ENCODE measurements at regions not wholly inside any gene's neighbourhood (a gene's known extent, or its start where the extent isn't known, plus 50 kb on each side); places are given as distances from the start of the nearest gene placed in this dataset.
"Not testable (repeated sequence)": the region's sequence is repeated elsewhere in the genome, so short reads cannot be mapped to it uniquely, and the experiment has no call there.

GRCh38 chr14:27605282-27605681 is 1007.4 kb upstream of the NOVA1 start:
- 37 to 61% (median 56%) methylated on average over 3 of the region's 3 CpGs for WGBS, 3 donors
- Histone ChIP-seq H3K36me3 (ENCODE audit: control insufficient read depth in 3 of 3, insufficient read depth in 2 of 3, low read depth in 1 of 3, low read length in 3 of 3) (no peaks in the 10 kb centered on the region), H3K4me1 (ENCODE audit: control insufficient read depth in 3 of 3, insufficient read depth in 2 of 3, low read depth in 1 of 3, low read length in 2 of 3) (no peaks in the 10 kb centered on the region), H3K9me3 (ENCODE audit: control insufficient read depth in 2 of 2, insufficient read depth in 1 of 2, low read depth in 1 of 2, low read length in 1 of 2) (peaks cover 0 to 2% of the 10 kb centered on the region in 2 donors), H3K27ac (ENCODE audit: low read depth in 1 of 3, low read length in 2 of 3) (no peak overlapping the region), H3K4me3 (ENCODE audit: low read depth in 1 of 3, low read length in 3 of 3) (no peak overlapping the region), H3K27me3 (ENCODE audit: control insufficient read depth in 3 of 3, insufficient read depth in 3 of 3, low read length in 3 of 3) (no peaks in the 10 kb centered on the region)
- no peak for FAIRE-seq
- DNase-seq: no peak

GRCh38 chr14:27608377-27608776 is 1010.5 kb upstream of the NOVA1 start:
- Histone ChIP-seq H3K27ac (ENCODE audit: low read depth in 1 of 3, low read length in 2 of 3) (no peak overlapping the region), H3K4me1 (ENCODE audit: control insufficient read depth in 3 of 3, insufficient read depth in 2 of 3, low read depth in 1 of 3, low read length in 2 of 3) (no peaks in the 10 kb centered on the region), H3K36me3 (ENCODE audit: control insufficient read depth in 3 of 3, insufficient read depth in 2 of 3, low read depth in 1 of 3, low read length in 3 of 3) (no peaks in the 10 kb centered on the region), H3K27me3 (ENCODE audit: control insufficient read depth in 3 of 3, insufficient read depth in 3 of 3, low read length in 3 of 3) (no peaks in the 10 kb centered on the region), H3K9me3 (ENCODE audit: control insufficient read depth in 2 of 2, insufficient read depth in 1 of 2, low read depth in 1 of 2, low read length in 1 of 2) (no peaks in the 10 kb centered on the region), H3K4me3 (ENCODE audit: low read depth in 1 of 3, low read length in 3 of 3) (no peak overlapping the region)
- 83 to 91% (median 86%) methylated on average over 3 of the region's 3 CpGs for WGBS, 3 donors
- DNase-seq (no peak), FAIRE-seq (no peak)

DNA sequence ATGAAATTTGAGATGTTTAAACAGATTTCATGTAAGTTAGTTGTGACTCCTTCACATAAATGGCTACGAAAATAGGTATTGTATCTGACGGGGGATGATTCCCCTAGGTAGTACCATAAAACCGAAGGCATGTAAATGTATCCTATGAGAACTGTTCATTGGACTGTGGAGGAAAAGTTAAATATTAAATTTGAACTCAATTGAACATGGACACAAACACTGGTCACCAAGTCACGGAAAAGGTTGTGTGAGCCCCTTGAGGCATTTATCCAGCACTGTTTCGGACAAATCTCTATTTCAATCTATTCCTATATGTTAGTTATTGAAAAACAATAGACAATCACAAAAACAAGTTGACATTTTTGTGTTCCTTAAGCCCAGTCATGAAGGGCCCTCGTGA is 1014.3 kb upstream of the NOVA1 start:
- H3K36me3 ChIP-seq (ENCODE audit: control insufficient read depth in 3 of 3, insufficient read depth in 2 of 3, low read depth in 1 of 3, low read length in 3 of 3): no peaks in the 10 kb centered on the region
- no peak overlapping the region for H3K4me3 ChIP-seq (ENCODE audit: low read depth in 1 of 3, low read length in 3 of 3)
- no peaks in the 10 kb centered on the region for H3K27me3 ChIP-seq (ENCODE audit: control insufficient read depth in 3 of 3, insufficient read depth in 3 of 3, low read length in 3 of 3)
- no peaks in the 10 kb centered on the region for H3K9me3 ChIP-seq (ENCODE audit: control insufficient read depth in 2 of 2, insufficient read depth in 1 of 2, low read depth in 1 of 2, low read length in 1 of 2)
- WGBS, 3 donors: 78 to 83% (median 81%) methylated on average over 6 of the region's 6 CpGs
- FAIRE-seq (no peak), DNase-seq (no peak)
- H3K4me1 ChIP-seq (ENCODE audit: control insufficient read depth in 3 of 3, insufficient read depth in 2 of 3, low read depth in 1 of 3, low read length in 2 of 3): no peaks in the 10 kb centered on the region
- no peak overlapping the region for H3K27ac ChIP-seq (ENCODE audit: low read depth in 1 of 3, low read length in 2 of 3)

DNA sequence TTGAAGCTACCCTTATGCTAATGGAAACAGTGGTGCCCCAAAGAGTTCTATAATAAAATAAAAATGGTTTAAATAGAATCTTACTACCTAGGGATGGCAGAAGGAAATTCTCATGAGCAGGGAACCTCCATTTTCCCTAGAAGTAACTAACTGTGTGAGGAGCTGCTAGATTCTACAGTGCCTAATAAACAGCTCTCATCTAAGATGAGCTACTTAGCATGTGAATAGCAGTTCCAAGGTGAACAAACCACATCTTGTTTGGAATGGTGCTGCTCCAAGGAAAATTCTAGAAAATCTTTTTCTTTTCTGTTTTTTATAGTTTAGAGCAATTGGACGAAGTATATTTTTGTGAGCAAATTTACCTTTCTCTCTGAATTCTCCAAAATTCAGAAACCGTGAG is 1015.3 kb upstream of the NOVA1 start:
- Histone ChIP-seq H3K4me3 (ENCODE audit: low read depth in 1 of 3, low read length in 3 of 3) (no peak overlapping the region), H3K36me3 (ENCODE audit: control insufficient read depth in 3 of 3, insufficient read depth in 2 of 3, low read depth in 1 of 3, low read length in 3 of 3) (no peaks in the 10 kb centered on the region), H3K27ac (ENCODE audit: low read depth in 1 of 3, low read length in 2 of 3) (no peak overlapping the region), H3K9me3 (ENCODE audit: control insufficient read depth in 2 of 2, insufficient read depth in 1 of 2, low read depth in 1 of 2, low read length in 1 of 2) (no peaks in the 10 kb centered on the region), H3K27me3 (ENCODE audit: control insufficient read depth in 3 of 3, insufficient read depth in 3 of 3, low read length in 3 of 3) (no peaks in the 10 kb centered on the region), H3K4me1 (ENCODE audit: control insufficient read depth in 3 of 3, insufficient read depth in 2 of 3, low read depth in 1 of 3, low read length in 2 of 3) (no peaks in the 10 kb centered on the region)
- DNase-seq (no peak), FAIRE-seq (no peak)
- WGBS, 3 donors: 75 to 87% (median 83%) methylated on average over 2 of the region's 2 CpGs

GRCh38 chr14:27623782-27624181 is 1025.9 kb upstream of the NOVA1 start:
- Histone ChIP-seq H3K9me3 (ENCODE audit: control insufficient read depth in 2 of 2, insufficient read depth in 1 of 2, low read depth in 1 of 2, low read length in 1 of 2) (peaks cover 0 to 15% of the 10 kb centered on the region in 2 donors), H3K4me1 (ENCODE audit: control insufficient read depth in 3 of 3, insufficient read depth in 2 of 3, low read depth in 1 of 3, low read length in 2 of 3) (no peaks in the 10 kb centered on the region), H3K36me3 (ENCODE audit: control insufficient read depth in 3 of 3, insufficient read depth in 2 of 3, low read depth in 1 of 3, low read length in 3 of 3) (no peaks in the 10 kb centered on the region), H3K4me3 (ENCODE audit: low read depth in 1 of 3, low read length in 3 of 3) (no peak overlapping the region), H3K27me3 (ENCODE audit: control insufficient read depth in 3 of 3, insufficient read depth in 3 of 3, low read length in 3 of 3) (no peaks in the 10 kb centered on the region), H3K27ac (ENCODE audit: low read depth in 1 of 3, low read length in 2 of 3) (no peak overlapping the region)
- DNase-seq (no peak), FAIRE-seq (no peak)
- WGBS, 3 donors: 88 to 97% (median 94%) methylated on average over 1 of the region's 1 CpG

- no peak for DNase-seq
- Histone ChIP-seq H3K27me3 (ENCODE audit: control insufficient read depth in 3 of 3, insufficient read depth in 3 of 3, low read length in 3 of 3) (no peaks in the 10 kb centered on the region), H3K4me3 (ENCODE audit: low read depth in 1 of 3, low read length in 3 of 3) (no peak overlapping the region), H3K4me1 (ENCODE audit: control insufficient read depth in 3 of 3, insufficient read depth in 2 of 3, low read depth in 1 of 3, low read length in 2 of 3) (no peaks in the 10 kb centered on the region), H3K27ac (ENCODE audit: low read depth in 1 of 3, low read length in 2 of 3) (no peak overlapping the region), H3K36me3 (ENCODE audit: control insufficient read depth in 3 of 3, insufficient read depth in 2 of 3, low read depth in 1 of 3, low read length in 3 of 3) (no peaks in the 10 kb centered on the region), H3K9me3 (ENCODE audit: control insufficient read depth in 2 of 2, insufficient read depth in 1 of 2, low read depth in 1 of 2, low read length in 1 of 2) (no peaks in the 10 kb centered on the region)
- FAIRE-seq: no peak
- 78 to 89% (median 86%) methylated on average over 15 of the region's 15 CpGs for WGBS, 3 donors
Observed at GRCh38 chr14:27634056-27634970, 1036.5 kb upstream of the NOVA1 start.

- not testable (repeated sequence) for H3K4me1 ChIP-seq (ENCODE audit: control insufficient read depth in 3 of 3, insufficient read depth in 2 of 3, low read depth in 1 of 3, low read length in 2 of 3); H3K36me3 ChIP-seq (ENCODE audit: control insufficient read depth in 3 of 3, insufficient read depth in 2 of 3, low read depth in 1 of 3, low read length in 3 of 3); H3K27ac ChIP-seq (ENCODE audit: low read depth in 1 of 3, low read length in 2 of 3); FAIRE-seq; H3K4me3 ChIP-seq (ENCODE audit: low read depth in 1 of 3, low read length in 3 of 3); DNase-seq; H3K9me3 ChIP-seq (ENCODE audit: control insufficient read depth in 2 of 2, insufficient read depth in 1 of 2, low read depth in 1 of 2, low read length in 1 of 2); H3K27me3 ChIP-seq (ENCODE audit: control insufficient read depth in 3 of 3, insufficient read depth in 3 of 3, low read length in 3 of 3)
- 91 to 94% (median 93%) methylated on average over 1 of the region's 1 CpG for WGBS, 3 donors
Observed at GRCh38 chr14:27640688-27641087, 1042.9 kb upstream of the NOVA1 start.

DNA sequence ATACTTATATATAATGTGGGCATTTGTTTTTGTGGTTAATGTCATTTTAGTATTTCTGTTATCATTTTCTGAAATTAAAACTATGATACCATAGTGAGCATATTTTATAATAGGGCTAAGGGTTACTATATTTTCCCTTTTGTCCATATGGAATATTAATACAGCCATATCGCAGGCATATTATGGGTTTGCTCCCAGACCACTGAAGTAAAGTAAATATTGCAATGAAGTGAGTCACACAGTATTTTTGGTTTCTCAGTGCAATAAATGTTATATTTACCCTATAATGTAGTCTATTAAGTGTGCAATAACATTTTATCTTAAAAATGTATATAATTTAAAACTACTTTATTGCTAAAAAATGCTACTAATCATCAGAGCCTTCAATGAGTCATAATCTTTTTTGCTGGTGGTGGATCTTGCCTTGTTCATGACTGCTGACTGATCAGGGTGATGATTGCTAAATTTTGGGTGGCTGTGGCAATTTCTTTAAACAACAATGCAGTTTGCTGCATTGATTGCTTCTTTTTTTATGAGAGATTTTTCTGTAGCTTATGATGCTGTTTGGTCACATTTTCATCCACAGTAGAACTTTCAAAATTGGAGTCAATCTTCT is 1044.5 kb upstream of the NOVA1 start:
- DNase-seq: no peak
- peaks cover 0 to 3% of the 10 kb centered on the region in 2 donors for H3K9me3 ChIP-seq (ENCODE audit: control insufficient read depth in 2 of 2, insufficient read depth in 1 of 2, low read depth in 1 of 2, low read length in 1 of 2)
- no peaks in the 10 kb centered on the region for H3K27me3 ChIP-seq (ENCODE audit: control insufficient read depth in 3 of 3, insufficient read depth in 3 of 3, low read length in 3 of 3)
- no peaks in the 10 kb centered on the region for H3K4me1 ChIP-seq (ENCODE audit: control insufficient read depth in 3 of 3, insufficient read depth in 2 of 3, low read depth in 1 of 3, low read length in 2 of 3)
- H3K36me3 ChIP-seq (ENCODE audit: control insufficient read depth in 3 of 3, insufficient read depth in 2 of 3, low read depth in 1 of 3, low read length in 3 of 3): no peaks in the 10 kb centered on the region
- WGBS, 3 donors: 95 to 97% (median 97%) methylated on average over 1 of the region's 1 CpG
- no peak overlapping the region for H3K27ac ChIP-seq (ENCODE audit: low read depth in 1 of 3, low read length in 2 of 3)
- no peak for FAIRE-seq
- no peak overlapping the region for H3K4me3 ChIP-seq (ENCODE audit: low read depth in 1 of 3, low read length in 3 of 3)
